ENCODE measurements at regions not wholly inside any gene's neighbourhood (a gene's known extent, or its start where the extent isn't known, plus 50 kb on each side); places are given as distances from the start of the nearest gene placed in this dataset.

DNA sequence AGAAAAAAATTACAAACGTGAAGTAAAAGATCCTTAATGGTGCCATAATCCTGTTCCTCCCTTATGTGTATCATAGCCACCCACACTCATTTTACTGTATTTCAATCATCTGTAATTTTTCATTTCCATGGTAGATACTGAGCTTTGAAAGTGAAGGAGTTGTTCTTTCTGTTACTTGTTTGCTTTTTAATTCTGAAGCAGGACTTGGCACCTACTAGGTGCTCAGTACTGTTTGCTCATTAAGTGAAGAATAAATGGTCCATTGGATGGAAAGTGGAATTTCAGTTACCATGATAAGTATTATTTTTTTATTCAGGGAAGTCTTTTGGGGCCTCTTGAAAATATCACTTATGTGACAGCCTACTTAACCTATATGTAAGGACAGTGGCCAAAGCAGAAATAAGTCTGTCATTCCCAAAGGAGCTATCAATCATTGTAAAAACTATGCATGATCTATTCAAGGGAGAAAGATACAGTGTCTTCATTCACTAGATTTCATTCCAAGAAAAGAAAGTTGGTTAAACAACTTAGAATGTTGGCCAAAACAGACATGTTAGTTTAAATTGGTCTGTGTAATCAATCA lies 1244.4 kb upstream of the SEL1L start:
- TF ChIP-seq, protein P1, sequence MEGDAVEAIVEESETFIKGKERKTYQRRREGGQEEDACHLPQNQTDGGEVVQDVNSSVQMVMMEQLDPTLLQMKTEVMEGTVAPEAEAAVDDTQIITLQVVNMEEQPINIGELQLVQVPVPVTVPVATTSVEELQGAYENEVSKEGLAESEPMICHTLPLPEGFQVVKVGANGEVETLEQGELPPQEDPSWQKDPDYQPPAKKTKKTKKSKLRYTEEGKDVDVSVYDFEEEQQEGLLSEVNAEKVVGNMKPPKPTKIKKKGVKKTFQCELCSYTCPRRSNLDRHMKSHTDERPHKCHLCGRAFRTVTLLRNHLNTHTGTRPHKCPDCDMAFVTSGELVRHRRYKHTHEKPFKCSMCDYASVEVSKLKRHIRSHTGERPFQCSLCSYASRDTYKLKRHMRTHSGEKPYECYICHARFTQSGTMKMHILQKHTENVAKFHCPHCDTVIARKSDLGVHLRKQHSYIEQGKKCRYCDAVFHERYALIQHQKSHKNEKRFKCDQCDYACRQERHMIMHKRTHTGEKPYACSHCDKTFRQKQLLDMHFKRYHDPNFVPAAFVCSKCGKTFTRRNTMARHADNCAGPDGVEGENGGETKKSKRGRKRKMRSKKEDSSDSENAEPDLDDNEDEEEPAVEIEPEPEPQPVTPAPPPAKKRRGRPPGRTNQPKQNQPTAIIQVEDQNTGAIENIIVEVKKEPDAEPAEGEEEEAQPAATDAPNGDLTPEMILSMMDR (IDR thresholded peaks at IDR 0.05), result no peak
- TF ChIP-seq POLR2A (IDR thresholded peaks at IDR 0.05), result no peak

All from vagina (tissue), 2 donors.